ENCODE measurements at regions not wholly inside any gene's neighbourhood (a gene's known extent, or its start where the extent isn't known, plus 50 kb on each side); places are given as distances from the start of the nearest gene placed in this dataset.

DNA sequence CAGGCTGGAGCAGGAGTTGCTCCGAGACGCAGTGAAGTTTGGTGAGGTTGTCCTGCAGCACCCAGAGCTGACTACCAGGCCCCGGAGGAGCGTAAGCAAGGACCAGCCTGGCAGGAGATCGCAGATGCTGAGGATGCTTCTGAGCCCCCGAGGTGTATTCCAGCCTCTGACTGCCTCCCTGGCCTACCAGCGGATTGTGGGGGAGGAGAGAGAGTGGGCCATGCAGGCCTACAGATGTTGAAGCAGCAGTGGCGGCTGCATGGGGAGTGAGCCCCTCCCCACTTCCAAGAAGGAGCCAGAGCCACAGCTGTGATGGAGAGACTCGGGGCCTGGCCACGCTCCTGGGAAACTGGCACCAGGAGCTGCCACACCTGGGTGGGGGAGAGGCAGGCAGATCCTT, 302.5 kb upstream of the PROK2 start:
- TF ChIP-seq CTCF (IDR thresholded peaks at IDR 0.05; ENCODE audit: low read depth, low read length, missing control alignments), result no peak
- H3K4me3 ChIP-seq (ENCODE audit: low read depth, low read length), result no peak overlapping the region
- no peak for DNase-seq (ENCODE audit: low read depth)
- in situ Hi-C loops (cut with HindIII; ENCODE audit: low sequenced_read_pairs), result no loop called here

- DNase-seq (ENCODE audit: low read depth), result no peak
- TF ChIP-seq CTCF (IDR thresholded peaks at IDR 0.05; ENCODE audit: low read depth, low read length, missing control alignments), result no peak
- in situ Hi-C loops (cut with HindIII; ENCODE audit: low sequenced_read_pairs), result no loop called here
- no peak overlapping the region for H3K4me3 ChIP-seq (ENCODE audit: low read depth, low read length)
Observed at GRCh38 chr3:72086743-72087087, 301.8 kb upstream of the PROK2 start.

- H3K4me3 ChIP-seq (ENCODE audit: low read depth, low read length), result no peak overlapping the region
- in situ Hi-C loops (cut with HindIII; ENCODE audit: low sequenced_read_pairs), result no loop called here
- TF ChIP-seq CTCF (IDR thresholded peaks at IDR 0.05; ENCODE audit: low read depth, low read length, missing control alignments), result no peak
- DNase-seq (ENCODE audit: low read depth), result no peak
Observed at GRCh38 chr3:72086042-72086742, 301.2 kb upstream of the PROK2 start.

DNA sequence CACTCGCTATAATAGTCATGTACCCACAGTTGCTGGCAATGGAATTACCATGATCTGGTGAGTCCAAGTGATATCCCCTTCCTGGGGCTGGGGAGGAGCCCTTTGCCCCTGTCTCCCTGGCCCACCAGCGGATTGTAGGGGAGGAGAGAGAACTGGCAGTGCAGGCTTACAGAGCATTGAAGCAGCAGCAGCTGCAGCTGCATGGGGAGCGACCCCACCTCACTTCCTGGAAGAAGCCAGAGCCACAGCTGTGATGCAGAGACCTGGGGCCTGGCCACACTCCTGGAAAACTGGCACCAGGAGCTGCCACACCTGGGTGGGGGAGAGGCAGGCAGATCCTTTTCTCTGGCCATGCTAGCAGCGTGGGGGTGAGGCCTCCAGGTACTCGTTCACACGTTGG, 300.1 kb upstream of the PROK2 start:
- in situ Hi-C loops (cut with HindIII; ENCODE audit: low sequenced_read_pairs), result no loop called here
- DNase-seq (ENCODE audit: low read depth), result no peak
- H3K4me3 ChIP-seq (ENCODE audit: low read depth, low read length), result no peak overlapping the region
- TF ChIP-seq CTCF (IDR thresholded peaks at IDR 0.05; ENCODE audit: low read depth, low read length, missing control alignments), result no peak

DNA sequence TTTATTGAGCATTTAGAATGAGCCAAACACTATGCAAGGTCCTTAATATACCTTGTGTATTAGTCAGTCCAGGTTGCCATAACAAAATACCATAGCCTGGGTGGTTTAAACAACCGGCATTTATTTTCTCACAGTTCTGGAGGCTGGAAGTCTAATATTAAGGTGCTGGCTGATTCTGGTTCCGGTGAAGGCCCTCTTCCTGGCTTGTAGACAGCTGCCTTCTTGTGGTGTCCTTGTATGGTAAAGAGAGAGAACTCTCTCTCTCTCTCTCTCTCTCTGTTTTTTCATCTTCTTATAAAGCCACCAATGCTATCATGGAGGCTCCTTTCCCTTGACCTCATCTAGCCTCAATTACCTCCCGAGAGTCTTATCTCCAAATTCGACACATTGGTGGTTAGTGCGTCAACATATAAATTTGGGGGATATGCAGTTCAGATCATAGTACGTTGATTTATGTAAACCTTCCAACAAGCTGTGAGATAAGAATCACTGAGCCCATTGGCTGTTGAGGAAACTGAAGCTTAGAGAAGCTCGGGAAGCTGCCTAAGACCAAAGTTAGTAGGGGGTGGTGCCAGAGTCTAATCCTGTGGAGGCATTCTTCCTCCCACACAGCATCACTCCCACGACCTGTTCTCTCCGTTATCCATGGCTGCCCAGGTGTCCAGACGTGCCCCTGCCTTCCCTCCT, 298.0 kb upstream of the PROK2 start:
- no peak overlapping the region for H3K4me3 ChIP-seq (ENCODE audit: low read depth, low read length)
- no peak for DNase-seq (ENCODE audit: low read depth)
- no peak for TF ChIP-seq CTCF (IDR thresholded peaks at IDR 0.05; ENCODE audit: low read depth, low read length, missing control alignments)
- in situ Hi-C loops (cut with HindIII; ENCODE audit: low sequenced_read_pairs), result no loop called here

DNA sequence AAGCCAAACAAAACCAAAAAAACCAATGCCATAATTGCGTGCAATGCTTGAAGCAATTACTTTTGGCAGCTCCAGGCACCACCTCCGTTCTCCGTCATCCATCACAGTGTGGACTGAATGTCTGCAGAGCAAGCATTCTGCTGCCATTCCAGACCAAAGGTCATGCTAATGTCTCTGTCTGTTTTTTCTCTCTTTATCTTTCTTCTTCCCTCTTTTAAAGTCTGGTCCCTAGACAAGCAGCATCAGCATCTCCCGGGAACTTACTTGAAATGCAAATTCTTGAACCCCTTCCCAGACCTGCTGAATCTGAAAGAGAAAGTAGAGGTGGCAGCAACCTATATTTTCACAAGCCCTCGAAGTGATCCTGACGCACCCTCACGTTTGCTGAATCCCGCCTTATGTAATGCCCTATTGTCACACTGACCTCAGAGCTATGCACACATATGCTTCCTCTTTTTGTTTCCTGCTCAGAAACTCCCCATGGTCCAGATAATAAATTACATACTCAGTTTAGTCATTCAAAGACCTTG, 297.3 kb upstream of the PROK2 start:
- no peak for DNase-seq (ENCODE audit: low read depth)
- in situ Hi-C loops (cut with HindIII; ENCODE audit: low sequenced_read_pairs), result no loop called here
- TF ChIP-seq CTCF (IDR thresholded peaks at IDR 0.05; ENCODE audit: low read depth, low read length, missing control alignments), result no peak
- H3K4me3 ChIP-seq (ENCODE audit: low read depth, low read length), result no peak overlapping the region
